ENCODE measurements at regions not wholly inside any gene's neighbourhood (a gene's known extent, or its start where the extent isn't known, plus 50 kb on each side); places are given as distances from the start of the nearest gene placed in this dataset.

- no peak for DNase-seq
Observed at GRCh38 chr9:79240774-79241173, 331.0 kb upstream of the TLE4 start.

GRCh38 chr9:79242489-79242888 lies 329.3 kb upstream of the TLE4 start:
- DNase-seq: no peak

- DNase-seq: no peak
Observed at GRCh38 chr9:79246170-79246569, 325.6 kb upstream of the TLE4 start.

- DNase-seq: no peak
Observed at GRCh38 chr9:79247021-79247420, 324.7 kb upstream of the TLE4 start.

- DNase-seq: no peak
Observed at GRCh38 chr9:79250806-79251205, 321.0 kb upstream of the TLE4 start.

GRCh38 chr9:79254900-79255650 lies 316.7 kb upstream of the TLE4 start:
- DNase-seq: no peak

GRCh38 chr9:79255651-79256260 lies 316.0 kb upstream of the TLE4 start:
- no peak for DNase-seq

- no peak for DNase-seq
Observed at GRCh38 chr9:79256691-79257213, 315.0 kb upstream of the TLE4 start.

GRCh38 chr9:79257228-79257781 lies 314.5 kb upstream of the TLE4 start:
- DNase-seq: no peak

- DNase-seq: no peak
Observed at GRCh38 chr9:79257790-79258351, 313.9 kb upstream of the TLE4 start.

- DNase-seq: no peak
Observed at GRCh38 chr9:79259858-79260257, 311.9 kb upstream of the TLE4 start.

GRCh38 chr9:79263628-79264027 lies 308.1 kb upstream of the TLE4 start:
- no peak for DNase-seq

GRCh38 chr9:79264041-79264440 lies 307.7 kb upstream of the TLE4 start:
- DNase-seq: no peak

GRCh38 chr9:79264511-79265355 lies 307.0 kb upstream of the TLE4 start:
- DNase-seq: no peak

- no peak for DNase-seq
Observed at GRCh38 chr9:79266986-79267385, 304.8 kb upstream of the TLE4 start.

GRCh38 chr9:79268806-79269205 lies 303.0 kb upstream of the TLE4 start:
- no peak for DNase-seq

- DNase-seq: no peak
Observed at GRCh38 chr9:79273311-79273710, 298.5 kb upstream of the TLE4 start.

- DNase-seq: no peak
Observed at GRCh38 chr9:79279356-79279755, 292.4 kb upstream of the TLE4 start.

GRCh38 chr9:79280691-79281090 lies 291.1 kb upstream of the TLE4 start:
- DNase-seq: no peak

- DNase-seq: no peak
Observed at GRCh38 chr9:79284081-79284480, 287.7 kb upstream of the TLE4 start.

- no peak for DNase-seq
Observed at GRCh38 chr9:79286992-79287707, 284.6 kb upstream of the TLE4 start.

- no peak for DNase-seq
Observed at GRCh38 chr9:79287708-79288290, 284.0 kb upstream of the TLE4 start.
